ENCODE measurements at regions not wholly inside any gene's neighbourhood (a gene's known extent, or its start where the extent isn't known, plus 50 kb on each side); places are given as distances from the start of the nearest gene placed in this dataset.
"Not testable (repeated sequence)": the region's sequence is repeated elsewhere in the genome, so short reads cannot be mapped to it uniquely, and the experiment has no call there.

DNA sequence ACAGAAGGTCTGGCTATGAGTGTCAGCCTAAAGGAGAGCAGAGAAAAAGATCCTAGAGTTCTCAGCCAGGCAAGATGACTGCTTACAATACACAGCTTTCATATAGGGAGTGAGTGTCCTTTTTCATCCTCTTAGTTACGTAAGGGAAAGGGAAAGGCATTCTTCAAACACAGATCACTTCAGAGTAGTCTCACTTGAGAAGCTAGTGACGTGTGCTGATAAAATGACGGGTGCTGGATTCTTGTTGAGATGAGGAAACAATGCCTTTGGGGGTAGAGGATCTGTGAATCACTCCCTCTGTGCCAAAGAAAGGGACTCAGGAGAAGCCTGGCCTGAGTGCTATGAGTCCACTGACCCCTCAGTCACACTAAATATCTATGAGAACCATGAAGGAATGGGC is 117.3 kb downstream of the QRSL1 start:
- no peak for TF ChIP-seq CTCF (IDR thresholded peaks at IDR 0.05)
- no peak for TF ChIP-seq POLR2A (IDR thresholded peaks at IDR 0.05)
- no peak for TF ChIP-seq POLR2AphosphoS5 (IDR thresholded peaks at IDR 0.05)
- DNase-seq (ENCODE audit: low spot score) = no peak
- intact Hi-C loops (cut with DNase I) = no loop called here
- Histone ChIP-seq H3K36me3 (no peaks in the 10 kb centered on the region), H3K4me3 (no peak overlapping the region), H3K27ac (no peak overlapping the region), H3K4me1 (replicated peaks) (no peaks in the 10 kb centered on the region), H3K27me3 (replicated peaks; ENCODE audit: insufficient read depth) (no peaks in the 10 kb centered on the region), H3K9me3 (no peaks in the 10 kb centered on the region)
- 60% methylated on average over 3 of the region's 3 CpGs for WGBS

- no peak overlapping the region for H3K27ac ChIP-seq
- TF ChIP-seq POLR2AphosphoS5 (IDR thresholded peaks at IDR 0.05) (no peak), POLR2A (IDR thresholded peaks at IDR 0.05) (no peak), CTCF (IDR thresholded peaks at IDR 0.05) (no peak)
- intact Hi-C loops (cut with DNase I) = no loop called here
- DNase-seq (ENCODE audit: low spot score) = no peak
- no peaks in the 10 kb centered on the region for H3K9me3 ChIP-seq
- 63% methylated on average over 5 of the region's 5 CpGs for WGBS
- no peak overlapping the region for H3K4me3 ChIP-seq
- no peaks in the 10 kb centered on the region for H3K36me3 ChIP-seq
- H3K27me3 ChIP-seq (replicated peaks; ENCODE audit: insufficient read depth) = no peaks in the 10 kb centered on the region
- H3K4me1 ChIP-seq (replicated peaks) = no peaks in the 10 kb centered on the region
Observed at GRCh38 chr6:106745824-106746582, 116.6 kb downstream of the QRSL1 start.

DNA sequence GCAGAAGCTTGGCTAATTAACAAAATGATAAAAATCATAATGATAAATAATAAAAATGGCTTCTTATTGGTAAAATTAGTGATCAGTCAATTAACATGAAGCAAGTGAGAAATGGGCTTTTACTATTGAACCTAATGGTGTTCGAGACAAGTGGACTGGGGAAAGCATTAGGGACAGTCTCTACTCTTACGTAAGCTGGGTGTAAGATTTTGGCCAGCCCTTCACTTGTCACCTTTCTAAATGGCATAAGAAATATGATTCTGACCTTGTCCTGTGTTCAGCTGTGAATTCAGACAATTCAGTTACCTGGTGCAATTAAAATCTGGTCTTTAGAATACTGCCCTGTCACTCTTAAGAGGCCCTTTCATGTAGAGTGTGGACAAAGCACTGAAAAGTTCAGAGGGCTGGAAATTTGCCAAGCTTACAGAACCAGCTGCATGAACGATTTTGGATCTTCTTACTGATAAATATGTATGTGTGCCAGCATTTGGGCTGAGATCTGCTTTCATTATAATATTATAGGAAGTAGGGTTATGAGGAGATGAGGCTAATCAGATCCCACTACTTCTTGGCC is 115.9 kb downstream of the QRSL1 start:
- intact Hi-C loops (cut with DNase I) = no loop called here
- H3K36me3 ChIP-seq = no peaks in the 10 kb centered on the region
- no peak overlapping the region for H3K27ac ChIP-seq
- no peak for TF ChIP-seq POLR2AphosphoS5 (IDR thresholded peaks at IDR 0.05)
- no peak for TF ChIP-seq POLR2A (IDR thresholded peaks at IDR 0.05)
- TF ChIP-seq CTCF (IDR thresholded peaks at IDR 0.05) = no peak
- 69% methylated on average over 3 of the region's 3 CpGs for WGBS
- H3K9me3 ChIP-seq = no peaks in the 10 kb centered on the region
- no peaks in the 10 kb centered on the region for H3K4me1 ChIP-seq (replicated peaks)
- H3K4me3 ChIP-seq = no peak overlapping the region
- DNase-seq (ENCODE audit: low spot score) = no peak
- H3K27me3 ChIP-seq (replicated peaks; ENCODE audit: insufficient read depth) = no peaks in the 10 kb centered on the region

GRCh38 chr6:106744781-106745180 is 115.4 kb downstream of the QRSL1 start:
- Histone ChIP-seq H3K4me3 (no peak overlapping the region), H3K9me3 (no peaks in the 10 kb centered on the region), H3K4me1 (replicated peaks) (no peaks in the 10 kb centered on the region), H3K27me3 (replicated peaks; ENCODE audit: insufficient read depth) (no peaks in the 10 kb centered on the region), H3K27ac (no peak overlapping the region), H3K36me3 (no peaks in the 10 kb centered on the region)
- TF ChIP-seq CTCF (IDR thresholded peaks at IDR 0.05) = no peak
- no peak for TF ChIP-seq POLR2A (IDR thresholded peaks at IDR 0.05)
- TF ChIP-seq POLR2AphosphoS5 (IDR thresholded peaks at IDR 0.05) = no peak
- intact Hi-C loops (cut with DNase I) = no loop called here
- no peak for DNase-seq (ENCODE audit: low spot score)
- 85% methylated on average over 2 of the region's 2 CpGs for WGBS

- H3K9me3 ChIP-seq; H3K4me1 ChIP-seq (replicated peaks); H3K27me3 ChIP-seq (replicated peaks; ENCODE audit: insufficient read depth); DNase-seq (ENCODE audit: low spot score); intact Hi-C loops (cut with DNase I); H3K36me3 ChIP-seq; H3K27ac ChIP-seq; H3K4me3 ChIP-seq: not testable (repeated sequence)
- WGBS = 25% methylated on average over 2 of the region's 2 CpGs
Observed at GRCh38 chr6:106744029-106744428, 114.7 kb downstream of the QRSL1 start.

All from prostate gland (tissue), 2 donors.